Tibial nerve (tissue), 4 donors: ENCODE measurements at regions not wholly inside any gene's neighbourhood (a gene's known extent, or its start where the extent isn't known, plus 50 kb on each side); places are given as distances from the start of the nearest gene placed in this dataset.

ENCODE experiments used
- DNase-seq, 2 donors: peaks; one replicate each; pipeline ENCODE4 v3.0.0-alpha.2; 2019; ENCODE audit warnings: low spot score in 2 of 2
- H3K27ac ChIP-seq, 4 donors: fragments of 200-600 bp; sonication (generic) in 3 of 4; one replicate each; pipeline ENCODE4 v1.5.1; 2017 to 2019; ENCODE audit warnings: mild to moderate bottlenecking in 1 of 4
- H3K27me3 ChIP-seq, 2 donors: fragments of 200-600 bp; sonication (generic) in 1 of 2; one replicate each; pipeline versions ENCODE4 v1.5.1 to v1.6.0; 2017 to 2019
- H3K36me3 ChIP-seq, 3 donors: fragments of 200-600 bp; sonication (generic); one replicate each; pipeline ENCODE4 v1.5.1; 2018 to 2019
- H3K4me1 ChIP-seq, 4 donors: fragments of 200-600 bp; sonication (generic) in 3 of 4; one replicate each; pipeline ENCODE4 v1.5.1; 2017 to 2019
- H3K4me3 ChIP-seq, 4 donors: fragments of 200-600 bp; sonication (generic) in 3 of 4; one replicate each; pipeline ENCODE4 v1.5.1; 2017 to 2019; ENCODE audit warnings: mild to moderate bottlenecking in 1 of 4, moderate library complexity in 1 of 4
- H3K9me3 ChIP-seq, 4 donors: fragments of 200-600 bp; sonication (generic) in 3 of 4; one replicate each; pipeline ENCODE4 v1.5.1; 2017 to 2019
- EP300 ChIP-seq, 2 donors: sonication (generic); formaldehyde crosslinking; IDR thresholded peaks; one replicate each; pipeline ENCODE4 v1.6.1; 2017; ENCODE audit warnings: antibody characterized with exemption in 2 of 2, mild to moderate bottlenecking in 1 of 2
- POLR2A ChIP-seq, 2 donors: fragments of 450-650 bp; IDR thresholded peaks; one replicate each; pipeline ENCODE4 v1.6.1; 2017; ENCODE audit warnings: antibody characterized with exemption in 2 of 2, mild to moderate bottlenecking in 2 of 2, moderate library complexity in 2 of 2
- WGBS, 2 donors: methylation state at CpG; one replicate each; pipeline ENCODE4 v1.1.5; 2018; 5-methylcytosine and 5-hydroxymethylcytosine counted together
- TF ChIP-seq, protein P1 (sequence below), 5 experiments: fragments of 200-600 bp in 3 of 5; fragments of 450-650 bp in 2 of 5; sonication (generic) in 3 of 5; IDR thresholded peaks; one replicate each; pipeline ENCODE4 v1.5.1; 2016 to 2019; ENCODE audit warnings: antibody characterized with exemption in 5 of 5, mild to moderate bottlenecking in 3 of 5, moderate library complexity in 2 of 5

GRCh38 chr2:22942441-22942840 lies 442.5 kb upstream of the KLHL29 start:
- H3K9me3 ChIP-seq, result no peaks in the 10 kb centered on the region
- 68% methylated on average over 7 of the region's 7 CpGs for WGBS, 2 donors
- no peak for DNase-seq
- no peaks in the 10 kb centered on the region for H3K4me1 ChIP-seq
- H3K27me3 ChIP-seq, result no peaks in the 10 kb centered on the region
- H3K4me3 ChIP-seq, result no peak overlapping the region
- TF ChIP-seq, protein P1, sequence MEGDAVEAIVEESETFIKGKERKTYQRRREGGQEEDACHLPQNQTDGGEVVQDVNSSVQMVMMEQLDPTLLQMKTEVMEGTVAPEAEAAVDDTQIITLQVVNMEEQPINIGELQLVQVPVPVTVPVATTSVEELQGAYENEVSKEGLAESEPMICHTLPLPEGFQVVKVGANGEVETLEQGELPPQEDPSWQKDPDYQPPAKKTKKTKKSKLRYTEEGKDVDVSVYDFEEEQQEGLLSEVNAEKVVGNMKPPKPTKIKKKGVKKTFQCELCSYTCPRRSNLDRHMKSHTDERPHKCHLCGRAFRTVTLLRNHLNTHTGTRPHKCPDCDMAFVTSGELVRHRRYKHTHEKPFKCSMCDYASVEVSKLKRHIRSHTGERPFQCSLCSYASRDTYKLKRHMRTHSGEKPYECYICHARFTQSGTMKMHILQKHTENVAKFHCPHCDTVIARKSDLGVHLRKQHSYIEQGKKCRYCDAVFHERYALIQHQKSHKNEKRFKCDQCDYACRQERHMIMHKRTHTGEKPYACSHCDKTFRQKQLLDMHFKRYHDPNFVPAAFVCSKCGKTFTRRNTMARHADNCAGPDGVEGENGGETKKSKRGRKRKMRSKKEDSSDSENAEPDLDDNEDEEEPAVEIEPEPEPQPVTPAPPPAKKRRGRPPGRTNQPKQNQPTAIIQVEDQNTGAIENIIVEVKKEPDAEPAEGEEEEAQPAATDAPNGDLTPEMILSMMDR (IDR thresholded peaks at IDR 0.05), result no peak
- TF ChIP-seq POLR2A (IDR thresholded peaks at IDR 0.05) (no peak), EP300 (IDR thresholded peaks at IDR 0.05) (no peak)
- H3K27ac ChIP-seq, result no peak overlapping the region
- no peaks in the 10 kb centered on the region for H3K36me3 ChIP-seq

DNA sequence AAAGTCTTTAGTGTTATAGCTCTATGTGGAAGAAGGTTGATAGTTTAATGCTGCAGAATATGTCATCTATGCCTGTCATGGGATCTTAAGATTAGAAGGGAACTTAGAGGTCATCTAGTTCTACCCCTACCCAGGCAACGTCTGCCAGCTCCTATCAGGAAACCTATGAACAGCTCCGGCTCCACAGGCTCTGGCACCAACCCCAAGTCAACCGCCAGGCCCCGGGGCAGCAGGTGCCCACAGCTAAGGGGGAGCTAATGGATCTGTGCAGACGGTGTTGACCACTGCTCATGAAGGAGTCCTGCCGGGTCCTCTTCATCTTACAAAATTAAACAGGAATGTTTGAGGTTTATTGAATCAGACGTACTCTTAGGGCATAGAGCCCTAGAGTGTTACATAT lies 440.8 kb upstream of the KLHL29 start:
- no peaks in the 10 kb centered on the region for H3K4me1 ChIP-seq
- TF ChIP-seq EP300 (IDR thresholded peaks at IDR 0.05) (no peak), POLR2A (IDR thresholded peaks at IDR 0.05) (no peak)
- TF ChIP-seq, protein P1 (IDR thresholded peaks at IDR 0.05), result no peak
- no peaks in the 10 kb centered on the region for H3K27me3 ChIP-seq
- H3K36me3 ChIP-seq, result no peaks in the 10 kb centered on the region
- no peak for DNase-seq
- H3K27ac ChIP-seq, result no peak overlapping the region
- H3K9me3 ChIP-seq, result no peaks in the 10 kb centered on the region
- no peak overlapping the region for H3K4me3 ChIP-seq
- WGBS, 2 donors, result 81 to 91% methylated on average over 7 of the region's 7 CpGs

DNA sequence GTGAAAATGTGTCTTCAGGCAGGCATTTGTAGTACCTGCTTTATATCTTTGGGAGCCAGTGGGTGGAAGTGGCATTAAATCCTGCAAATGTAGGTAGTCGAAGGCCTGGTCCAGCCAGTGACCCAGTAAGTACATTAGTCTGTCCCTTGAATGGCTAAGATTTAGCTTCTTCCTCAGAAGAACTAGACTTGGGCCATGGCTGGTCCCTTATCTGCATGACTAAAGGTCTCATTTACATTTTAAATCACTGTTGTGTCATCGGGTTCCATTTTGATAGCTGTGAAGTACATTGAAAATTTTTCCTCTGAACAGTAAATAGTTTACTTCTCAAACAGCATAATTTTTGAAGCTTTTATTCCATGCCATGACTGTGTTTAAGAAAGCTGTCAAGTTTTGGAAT lies 438.4 kb upstream of the KLHL29 start:
- H3K27me3 ChIP-seq, result no peaks in the 10 kb centered on the region
- H3K27ac ChIP-seq, result no peak overlapping the region
- no peaks in the 10 kb centered on the region for H3K9me3 ChIP-seq
- no peak for DNase-seq
- H3K36me3 ChIP-seq, result no peaks in the 10 kb centered on the region
- WGBS, 2 donors, result 82 to 91% methylated on average over 2 of the region's 2 CpGs
- TF ChIP-seq, protein P1 (IDR thresholded peaks at IDR 0.05), result no peak
- TF ChIP-seq POLR2A (IDR thresholded peaks at IDR 0.05), result no peak
- TF ChIP-seq EP300 (IDR thresholded peaks at IDR 0.05), result no peak
- H3K4me1 ChIP-seq, result peaks cover 0 to 3% (median 0%) of the 10 kb centered on the region in 4 donors
- H3K4me3 ChIP-seq, result no peak overlapping the region

DNA sequence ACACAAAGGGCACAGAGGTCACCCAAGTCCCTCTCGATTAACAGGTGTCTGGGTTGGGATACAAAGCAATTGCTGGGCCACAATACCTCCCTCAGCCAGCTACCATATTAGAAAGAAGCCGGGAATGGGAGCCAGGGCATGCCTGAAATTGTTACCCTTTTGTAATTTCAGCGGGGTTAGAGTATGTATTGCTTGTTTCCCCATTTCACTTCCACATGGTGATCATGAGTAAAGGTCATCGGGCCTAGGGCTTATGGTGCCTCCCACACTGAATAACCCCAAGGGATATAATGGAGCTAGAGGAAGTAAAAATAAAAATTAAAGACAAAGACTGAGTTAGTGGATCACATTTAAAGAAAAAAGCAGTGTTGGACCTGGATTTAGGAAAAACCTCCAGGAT lies 437.2 kb upstream of the KLHL29 start:
- H3K4me1 ChIP-seq, result peaks cover 0 to 4% (median 0%) of the 10 kb centered on the region in 4 donors
- 79% methylated on average over 4 of the region's 4 CpGs for WGBS, 2 donors
- no peaks in the 10 kb centered on the region for H3K27me3 ChIP-seq
- H3K27ac ChIP-seq, result no peak overlapping the region
- no peak for DNase-seq
- no peaks in the 10 kb centered on the region for H3K9me3 ChIP-seq
- H3K36me3 ChIP-seq, result no peaks in the 10 kb centered on the region
- no peak overlapping the region for H3K4me3 ChIP-seq
- no peak for TF ChIP-seq EP300 (IDR thresholded peaks at IDR 0.05)
- no peak for TF ChIP-seq POLR2A (IDR thresholded peaks at IDR 0.05)
- TF ChIP-seq, protein P1 (IDR thresholded peaks at IDR 0.05), result no peak

DNA sequence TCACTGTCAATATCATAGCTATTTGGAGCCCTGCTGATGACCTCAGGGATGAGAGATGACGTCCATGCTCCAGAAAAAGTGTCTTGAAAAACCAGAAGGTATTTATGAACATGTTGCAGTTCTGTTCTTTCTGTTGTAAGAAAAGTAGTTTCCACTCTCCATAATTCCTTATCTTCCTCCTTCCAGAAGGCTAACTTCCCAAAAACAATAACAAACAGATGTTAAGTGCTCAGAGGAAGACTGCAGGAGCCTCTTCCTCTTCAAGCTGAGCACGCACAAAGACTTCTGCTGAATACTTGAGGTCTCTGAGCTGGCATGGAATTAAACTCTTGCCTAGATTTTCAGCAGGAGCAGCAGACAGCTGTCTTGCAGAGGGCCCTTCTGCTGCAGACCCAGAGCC lies 434.5 kb upstream of the KLHL29 start:
- peaks cover 0 to 9% (median 0%) of the 10 kb centered on the region in 4 donors for H3K4me1 ChIP-seq
- WGBS, 2 donors, result 57 to 65% methylated on average over 2 of the region's 2 CpGs
- TF ChIP-seq POLR2A (IDR thresholded peaks at IDR 0.05) (no peak), EP300 (IDR thresholded peaks at IDR 0.05) (no peak)
- TF ChIP-seq, protein P1 (IDR thresholded peaks at IDR 0.05), result no peak
- no peaks in the 10 kb centered on the region for H3K36me3 ChIP-seq
- no peaks in the 10 kb centered on the region for H3K27me3 ChIP-seq
- no peak for DNase-seq
- no peaks in the 10 kb centered on the region for H3K9me3 ChIP-seq
- no peak overlapping the region for H3K27ac ChIP-seq
- H3K4me3 ChIP-seq, result no peak overlapping the region
